HUES64 (cell line): ENCODE measurements at regions not wholly inside any gene's neighbourhood (a gene's known extent, or its start where the extent isn't known, plus 50 kb on each side); places are given as distances from the start of the nearest gene placed in this dataset.
"Not testable (repeated sequence)": the region's sequence is repeated elsewhere in the genome, so short reads cannot be mapped to it uniquely, and the experiment has no call there.

ENCODE experiments used
- H3K27ac ChIP-seq: 2 replicates; pipeline ENCODE4 v1.7.0; 2013; ENCODE audit warnings: low read depth, low read length, inconsistent platforms
- H3K27me3 ChIP-seq: 2 replicates; pipeline ENCODE4 v1.6.1; 2013; ENCODE audit warnings: mild to moderate bottlenecking, low read length; ENCODE audit not compliant: insufficient read depth
- H3K36me3 ChIP-seq: 2 replicates; pipeline ENCODE4 v1.6.1; 2013; ENCODE audit warnings: mild to moderate bottlenecking, low read length; ENCODE audit not compliant: insufficient read depth
- H3K4me1 ChIP-seq: 2 replicates; pipeline ENCODE4 v1.6.1; 2013; ENCODE audit warnings: mild to moderate bottlenecking, low read length, moderate library complexity; ENCODE audit not compliant: insufficient read depth
- H3K4me3 ChIP-seq: 2 replicates; pipeline ENCODE4 v1.5.1; 2013; ENCODE audit warnings: mild to moderate bottlenecking, low read length, moderate library complexity
- H3K9ac ChIP-seq: 2 replicates; pipeline ENCODE4 v1.6.1; 2013; ENCODE audit warnings: mild to moderate bottlenecking, low read depth, low read length
- H3K9me3 ChIP-seq: 2 replicates; pipeline ENCODE4 v1.6.1; 2013; ENCODE audit warnings: low read depth, low read length; ENCODE audit not compliant: insufficient read depth
- WGBS: fragments of 150-250, 120-280 bp; methylation state at CpG from one replicate; pipeline ENCODE4 v1.1.7; 2013; ENCODE audit warnings: missing lambda C conversion rate; 5-methylcytosine and 5-hydroxymethylcytosine counted together

GRCh38 chr6:6962699-6963098 lies 145.1 kb upstream of the RREB1 start:
- H3K36me3 ChIP-seq, result no peaks in the 10 kb centered on the region
- H3K4me3 ChIP-seq, result no peak overlapping the region
- no peaks in the 10 kb centered on the region for H3K27me3 ChIP-seq
- peaks cover 3% of the 10 kb centered on the region; the same call in 1 of the 2 replicates for H3K9me3 ChIP-seq
- no peak overlapping the region for H3K27ac ChIP-seq
- no peak overlapping the region for H3K9ac ChIP-seq
- H3K4me1 ChIP-seq, result no peaks in the 10 kb centered on the region
- 95% methylated on average over 4 of the region's 4 CpGs for WGBS

- H3K4me1 ChIP-seq, H3K27ac ChIP-seq, H3K27me3 ChIP-seq, H3K9ac ChIP-seq, H3K36me3 ChIP-seq, H3K4me3 ChIP-seq, H3K9me3 ChIP-seq: not testable (repeated sequence)
- 87% methylated on average over 7 of the region's 7 CpGs for WGBS
Observed at GRCh38 chr6:6963390-6963789, 144.4 kb upstream of the RREB1 start.

- Histone ChIP-seq H3K9me3 (peaks cover 3% of the 10 kb centered on the region; the same call in 1 of the 2 replicates), H3K36me3 (no peaks in the 10 kb centered on the region), H3K27me3 (no peaks in the 10 kb centered on the region), H3K9ac (no peak overlapping the region), H3K4me1 (no peaks in the 10 kb centered on the region), H3K27ac (no peak overlapping the region), H3K4me3 (no peak overlapping the region)
- WGBS, result 84% methylated on average over 2 of the region's 3 CpGs
Observed at GRCh38 chr6:6964675-6965074, 143.1 kb upstream of the RREB1 start.

GRCh38 chr6:6966127-6966526 lies 141.6 kb upstream of the RREB1 start:
- H3K9me3 ChIP-seq, result no peaks in the 10 kb centered on the region
- H3K27ac ChIP-seq, result no peak overlapping the region
- H3K9ac ChIP-seq, result no peak overlapping the region
- no peaks in the 10 kb centered on the region for H3K4me1 ChIP-seq
- no peak overlapping the region for H3K4me3 ChIP-seq
- no peaks in the 10 kb centered on the region for H3K36me3 ChIP-seq
- 92% methylated on average over 1 of the region's 1 CpG for WGBS
- no peaks in the 10 kb centered on the region for H3K27me3 ChIP-seq

GRCh38 chr6:6966569-6966968 lies 141.2 kb upstream of the RREB1 start:
- Histone ChIP-seq H3K27ac (no peak overlapping the region), H3K36me3 (no peaks in the 10 kb centered on the region), H3K4me3 (no peak overlapping the region), H3K9me3 (no peaks in the 10 kb centered on the region), H3K4me1 (no peaks in the 10 kb centered on the region), H3K9ac (no peak overlapping the region), H3K27me3 (no peaks in the 10 kb centered on the region)
- 97% methylated on average over 4 of the region's 4 CpGs for WGBS

GRCh38 chr6:6968357-6968730 lies 139.4 kb upstream of the RREB1 start:
- H3K27ac ChIP-seq, result no peak overlapping the region
- 97% methylated on average over 3 of the region's 3 CpGs for WGBS

GRCh38 chr6:6968731-6969552 lies 138.8 kb upstream of the RREB1 start:
- 92% methylated on average over 10 of the region's 10 CpGs for WGBS
- Histone ChIP-seq H3K36me3 (no peaks in the 10 kb centered on the region), H3K9ac (no peak overlapping the region), H3K4me3 (no peak overlapping the region), H3K4me1 (no peaks in the 10 kb centered on the region), H3K9me3 (no peaks in the 10 kb centered on the region), H3K27ac (no peak overlapping the region), H3K27me3 (no peaks in the 10 kb centered on the region)

More at GRCh38 chr6:6968357-6968730, 139.4 kb upstream of the RREB1 start:
- no peaks in the 10 kb centered on the region for H3K9me3 ChIP-seq
- no peak overlapping the region for H3K4me3 ChIP-seq
- H3K27me3 ChIP-seq, result no peaks in the 10 kb centered on the region
- H3K4me1 ChIP-seq, result no peaks in the 10 kb centered on the region
- no peak overlapping the region for H3K9ac ChIP-seq
- H3K36me3 ChIP-seq, result no peaks in the 10 kb centered on the region

GRCh38 chr6:6969761-6970223 lies 138.0 kb upstream of the RREB1 start:
- Histone ChIP-seq H3K27ac (no peak overlapping the region), H3K4me3 (no peak overlapping the region), H3K9me3 (no peaks in the 10 kb centered on the region), H3K9ac (no peak overlapping the region), H3K36me3 (no peaks in the 10 kb centered on the region), H3K27me3 (no peaks in the 10 kb centered on the region), H3K4me1 (no peaks in the 10 kb centered on the region)
- WGBS, result 81% methylated on average over 10 of the region's 10 CpGs

- Histone ChIP-seq H3K9me3 (no peaks in the 10 kb centered on the region), H3K4me1 (no peaks in the 10 kb centered on the region), H3K36me3 (no peaks in the 10 kb centered on the region), H3K27ac (no peak overlapping the region), H3K4me3 (no peak overlapping the region), H3K27me3 (no peaks in the 10 kb centered on the region), H3K9ac (no peak overlapping the region)
- WGBS, result 96% methylated on average over 16 of the region's 16 CpGs
Observed at GRCh38 chr6:6970851-6971250, 136.9 kb upstream of the RREB1 start.

GRCh38 chr6:6971369-6971768 lies 136.4 kb upstream of the RREB1 start:
- WGBS, result 87% methylated on average over 11 of the region's 11 CpGs
- Histone ChIP-seq H3K27ac (no peak overlapping the region), H3K4me1 (no peaks in the 10 kb centered on the region), H3K36me3 (no peaks in the 10 kb centered on the region), H3K9me3 (no peaks in the 10 kb centered on the region), H3K9ac (no peak overlapping the region), H3K4me3 (no peak overlapping the region), H3K27me3 (no peaks in the 10 kb centered on the region)

- Histone ChIP-seq H3K9me3 (no peaks in the 10 kb centered on the region), H3K27me3 (no peaks in the 10 kb centered on the region), H3K9ac (no peak overlapping the region), H3K4me1 (no peaks in the 10 kb centered on the region), H3K36me3 (no peaks in the 10 kb centered on the region), H3K27ac (no peak overlapping the region), H3K4me3 (no peak overlapping the region)
- WGBS, result 57% methylated on average over 2 of the region's 2 CpGs
Observed at GRCh38 chr6:6972456-6972855, 135.3 kb upstream of the RREB1 start.

- no peaks in the 10 kb centered on the region for H3K36me3 ChIP-seq
- H3K27ac ChIP-seq, result no peak overlapping the region
- H3K4me1 ChIP-seq, result no peaks in the 10 kb centered on the region
- no peak overlapping the region for H3K4me3 ChIP-seq
- no peaks in the 10 kb centered on the region for H3K9me3 ChIP-seq
- no peak overlapping the region for H3K9ac ChIP-seq
- H3K27me3 ChIP-seq, result no peaks in the 10 kb centered on the region
- 89% methylated on average over 6 of the region's 6 CpGs for WGBS
Observed at GRCh38 chr6:6973721-6974120, 134.0 kb upstream of the RREB1 start.
